ENCODE measurements at regions not wholly inside any gene's neighbourhood (a gene's known extent, or its start where the extent isn't known, plus 50 kb on each side); places are given as distances from the start of the nearest gene placed in this dataset.

DNA sequence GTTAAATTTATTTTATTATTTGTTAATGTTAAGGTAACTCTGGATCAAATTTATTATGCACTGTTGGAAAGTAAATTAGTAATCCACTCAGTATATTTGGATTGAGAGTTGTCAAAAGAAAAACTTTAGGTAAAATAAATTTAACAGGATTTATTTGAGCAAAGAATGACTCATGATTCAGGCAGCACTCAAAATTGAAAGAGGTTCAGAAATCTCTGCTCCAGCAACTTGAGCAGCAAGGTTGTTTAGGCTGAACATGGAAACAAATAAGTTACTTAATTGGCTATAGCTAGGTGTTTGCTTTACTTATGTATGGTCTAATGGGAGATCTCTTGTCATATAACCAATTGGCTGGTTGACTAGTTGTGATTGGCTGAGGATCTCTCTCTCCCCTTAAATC, 296.2 kb upstream of the EDIL3 start:
- TF ChIP-seq, protein P1, sequence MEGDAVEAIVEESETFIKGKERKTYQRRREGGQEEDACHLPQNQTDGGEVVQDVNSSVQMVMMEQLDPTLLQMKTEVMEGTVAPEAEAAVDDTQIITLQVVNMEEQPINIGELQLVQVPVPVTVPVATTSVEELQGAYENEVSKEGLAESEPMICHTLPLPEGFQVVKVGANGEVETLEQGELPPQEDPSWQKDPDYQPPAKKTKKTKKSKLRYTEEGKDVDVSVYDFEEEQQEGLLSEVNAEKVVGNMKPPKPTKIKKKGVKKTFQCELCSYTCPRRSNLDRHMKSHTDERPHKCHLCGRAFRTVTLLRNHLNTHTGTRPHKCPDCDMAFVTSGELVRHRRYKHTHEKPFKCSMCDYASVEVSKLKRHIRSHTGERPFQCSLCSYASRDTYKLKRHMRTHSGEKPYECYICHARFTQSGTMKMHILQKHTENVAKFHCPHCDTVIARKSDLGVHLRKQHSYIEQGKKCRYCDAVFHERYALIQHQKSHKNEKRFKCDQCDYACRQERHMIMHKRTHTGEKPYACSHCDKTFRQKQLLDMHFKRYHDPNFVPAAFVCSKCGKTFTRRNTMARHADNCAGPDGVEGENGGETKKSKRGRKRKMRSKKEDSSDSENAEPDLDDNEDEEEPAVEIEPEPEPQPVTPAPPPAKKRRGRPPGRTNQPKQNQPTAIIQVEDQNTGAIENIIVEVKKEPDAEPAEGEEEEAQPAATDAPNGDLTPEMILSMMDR (conservative IDR thresholded peaks at IDR 0.05) = no peak
- DNase-seq (ENCODE audit: extremely low spot score, unreplicated experiment) = no peak
- no peaks in the 10 kb centered on the region for H3K9me3 Mint-ChIP-seq
- no peaks in the 10 kb centered on the region for H3K36me3 Mint-ChIP-seq
- H3K27me3 Mint-ChIP-seq = no peaks in the 10 kb centered on the region
- H3K4me3 Mint-ChIP-seq = no peak overlapping the region
- no peak overlapping the region for H3K27ac Mint-ChIP-seq
- H3K4me1 Mint-ChIP-seq (ENCODE audit: unreplicated experiment) = no peaks in the 10 kb centered on the region

DNA sequence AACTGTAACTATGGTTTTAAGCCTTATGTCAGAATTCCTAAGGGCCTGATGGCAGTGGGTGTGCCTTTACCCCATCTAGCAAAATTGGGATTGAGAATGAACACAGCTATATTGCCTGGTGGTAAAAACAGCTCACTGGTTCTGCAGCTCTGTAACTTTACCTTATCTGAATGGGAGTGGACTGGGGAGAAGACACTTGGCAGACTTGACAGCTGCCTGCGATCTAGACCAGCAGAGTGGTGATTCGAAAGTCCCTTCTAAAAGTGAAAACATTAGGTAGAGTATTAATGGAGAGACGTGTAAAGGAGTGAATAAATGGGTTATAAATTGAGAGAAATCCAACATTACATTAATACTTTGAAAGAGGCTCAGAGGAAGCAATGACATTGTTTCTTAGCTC, 289.1 kb upstream of the EDIL3 start:
- H3K27ac Mint-ChIP-seq = no peak overlapping the region
- no peaks in the 10 kb centered on the region for H3K27me3 Mint-ChIP-seq
- TF ChIP-seq, protein P1 (conservative IDR thresholded peaks at IDR 0.05) = no peak
- H3K36me3 Mint-ChIP-seq = no peaks in the 10 kb centered on the region
- no peak overlapping the region for H3K4me3 Mint-ChIP-seq
- DNase-seq (ENCODE audit: extremely low spot score, unreplicated experiment) = no peak
- no peaks in the 10 kb centered on the region for H3K4me1 Mint-ChIP-seq (ENCODE audit: unreplicated experiment)
- peaks cover 2% of the 10 kb centered on the region for H3K9me3 Mint-ChIP-seq

DNA sequence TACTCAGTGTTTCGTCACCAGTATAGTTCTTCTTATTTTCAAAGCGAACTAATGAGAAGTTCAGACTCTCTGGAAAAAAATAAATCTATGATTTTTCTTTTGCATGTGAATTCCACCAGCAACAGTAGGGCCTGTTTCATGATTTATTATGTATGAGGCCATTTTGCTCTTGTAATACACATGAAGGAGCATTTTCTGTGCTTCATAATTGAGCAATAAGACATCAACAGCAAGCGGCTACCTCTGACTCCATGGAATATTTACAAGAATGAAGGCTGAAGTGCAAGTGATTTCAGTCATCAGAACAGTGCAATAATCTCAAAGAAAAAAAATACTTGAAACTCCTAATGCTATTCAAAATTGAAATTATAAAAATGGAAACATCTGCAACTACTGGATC, 282.9 kb upstream of the EDIL3 start:
- Mint-ChIP-seq H3K4me1 (ENCODE audit: unreplicated experiment) (no peaks in the 10 kb centered on the region), H3K27ac (no peak overlapping the region), H3K36me3 (no peaks in the 10 kb centered on the region), H3K9me3 (peaks cover 8% of the 10 kb centered on the region), H3K4me3 (no peak overlapping the region), H3K27me3 (no peaks in the 10 kb centered on the region)
- TF ChIP-seq, protein P1 (conservative IDR thresholded peaks at IDR 0.05) = no peak
- no peak for DNase-seq (ENCODE audit: extremely low spot score, unreplicated experiment)

DNA sequence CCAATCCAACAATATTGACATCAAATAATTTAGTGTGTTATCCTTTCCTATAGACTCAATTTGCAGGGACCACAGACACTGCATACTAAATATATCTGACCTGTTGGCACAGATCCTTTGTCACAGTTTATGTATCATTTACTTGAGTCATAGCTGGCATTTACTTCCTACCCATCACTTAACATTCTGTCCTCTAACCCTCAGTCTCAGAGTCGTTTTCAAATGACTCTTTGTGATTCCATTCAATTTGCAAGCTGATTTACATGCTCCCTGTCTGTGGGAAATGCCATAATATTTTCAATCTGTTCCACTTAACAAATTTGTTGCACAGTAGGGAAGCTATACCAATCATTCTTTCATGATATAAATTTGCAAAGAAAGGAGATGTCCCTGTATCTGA, 265.7 kb upstream of the EDIL3 start:
- H3K36me3 Mint-ChIP-seq = no peaks in the 10 kb centered on the region
- no peak overlapping the region for H3K4me3 Mint-ChIP-seq
- TF ChIP-seq, protein P1 (conservative IDR thresholded peaks at IDR 0.05) = no peak
- H3K4me1 Mint-ChIP-seq (ENCODE audit: unreplicated experiment) = no peaks in the 10 kb centered on the region
- no peak for DNase-seq (ENCODE audit: extremely low spot score, unreplicated experiment)
- H3K27me3 Mint-ChIP-seq = no peaks in the 10 kb centered on the region
- no peaks in the 10 kb centered on the region for H3K9me3 Mint-ChIP-seq
- H3K27ac Mint-ChIP-seq = no peak overlapping the region

DNA sequence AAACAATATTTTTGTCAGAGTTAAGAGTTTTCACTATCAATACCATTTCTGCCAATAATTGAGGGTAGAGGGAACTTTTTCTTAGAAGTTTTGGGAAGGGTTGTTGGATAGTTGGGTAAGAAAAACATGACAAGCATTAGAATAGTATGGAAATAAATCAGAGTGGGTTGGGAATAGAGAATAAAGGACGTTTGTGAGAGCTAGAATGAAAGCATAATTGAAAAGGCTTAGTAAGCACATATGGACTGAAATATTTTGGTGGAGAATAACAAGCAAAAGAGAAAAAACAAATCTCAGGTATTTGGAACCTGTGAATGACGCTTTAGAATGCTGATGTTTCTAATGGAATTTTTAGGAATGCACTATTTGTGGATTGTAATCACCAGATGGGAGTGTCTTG, 262.9 kb upstream of the EDIL3 start:
- Mint-ChIP-seq H3K27ac (no peak overlapping the region), H3K27me3 (no peaks in the 10 kb centered on the region), H3K36me3 (no peaks in the 10 kb centered on the region), H3K9me3 (no peaks in the 10 kb centered on the region), H3K4me1 (ENCODE audit: unreplicated experiment) (no peaks in the 10 kb centered on the region), H3K4me3 (no peak overlapping the region)
- DNase-seq (ENCODE audit: extremely low spot score, unreplicated experiment) = no peak
- TF ChIP-seq, protein P1 (conservative IDR thresholded peaks at IDR 0.05) = no peak

DNA sequence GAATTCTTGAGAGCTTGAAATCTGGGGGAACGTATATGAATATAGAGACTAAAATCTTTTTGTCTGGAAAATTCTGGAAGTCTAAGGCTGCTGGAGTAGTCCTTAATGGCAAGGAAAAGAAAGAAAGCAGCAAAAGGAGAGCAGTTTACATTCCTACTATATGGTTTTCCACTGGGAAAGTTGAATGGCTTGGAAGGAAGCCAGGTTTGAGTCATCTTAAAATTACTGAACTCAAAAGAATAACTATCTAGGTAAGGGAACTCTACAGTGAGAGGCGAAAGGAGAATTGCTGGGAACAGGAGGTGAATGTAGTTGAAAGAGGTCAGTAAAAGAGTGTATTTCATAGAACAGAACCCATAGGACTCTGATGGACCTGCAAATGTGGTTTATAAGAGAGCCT, 258.1 kb upstream of the EDIL3 start:
- no peak for DNase-seq (ENCODE audit: extremely low spot score, unreplicated experiment)
- Mint-ChIP-seq H3K4me3 (no peak overlapping the region), H3K9me3 (no peaks in the 10 kb centered on the region), H3K36me3 (no peaks in the 10 kb centered on the region), H3K27me3 (no peaks in the 10 kb centered on the region), H3K4me1 (ENCODE audit: unreplicated experiment) (no peaks in the 10 kb centered on the region), H3K27ac (no peak overlapping the region)
- TF ChIP-seq, protein P1 (conservative IDR thresholded peaks at IDR 0.05) = no peak

All from type B pancreatic cell (in vitro differentiated cells).